Thymus (tissue), 11 donors: ENCODE measurements at regions not wholly inside any gene's neighbourhood (a gene's known extent, or its start where the extent isn't known, plus 50 kb on each side); places are given as distances from the start of the nearest gene placed in this dataset.

ENCODE experiments used
- DNase-seq, 9 donors: peaks; one replicate each; pipeline ENCODE4 v3.0.0-alpha.2; 2013; ENCODE audit warnings: low spot score in 9 of 9, low read depth in 6 of 9, missing footprints in 1 of 9
- H3K27ac ChIP-seq, 2 donors: one replicate each; pipeline ENCODE4 v1.5.1; 2013; ENCODE audit warnings: control low read depth in 1 of 2, low read depth in 1 of 2, low read length in 1 of 2, mild to moderate bottlenecking in 1 of 2, moderate library complexity in 1 of 2
- H3K27me3 ChIP-seq, 2 donors: one replicate each; pipeline ENCODE4 v1.5.1; 2013; ENCODE audit warnings: low read length in 1 of 2; ENCODE audit not compliant: control insufficient read depth in 2 of 2, insufficient read depth in 1 of 2
- H3K36me3 ChIP-seq, 2 donors: one replicate each; pipeline ENCODE4 v1.5.1; 2013; ENCODE audit warnings: low read length in 1 of 2, mild to moderate bottlenecking in 1 of 2, moderate library complexity in 1 of 2; ENCODE audit not compliant: control insufficient read depth in 2 of 2, insufficient read depth in 2 of 2
- H3K4me1 ChIP-seq, 2 donors: one replicate each; pipeline ENCODE4 v1.5.1; 2013; ENCODE audit warnings: low read length in 2 of 2; ENCODE audit not compliant: control insufficient read depth in 2 of 2, insufficient read depth in 2 of 2
- H3K4me3 ChIP-seq, 2 donors: one replicate each; pipeline ENCODE4 v1.5.1; 2013; ENCODE audit warnings: low read length in 2 of 2, control low read depth in 1 of 2, mild to moderate bottlenecking in 1 of 2
- H3K9me3 ChIP-seq, 2 donors: one replicate each; pipeline ENCODE4 v1.5.1; 2013; ENCODE audit warnings: low read length in 1 of 2, mild to moderate bottlenecking in 1 of 2; ENCODE audit not compliant: control insufficient read depth in 2 of 2, insufficient read depth in 1 of 2
- WGBS: extraction: QIAGEN DNeasy Blood & Tissue Kit; methylation state at CpG from one replicate; pipeline ENCODE4 v1.1.7; 2013; 5-methylcytosine and 5-hydroxymethylcytosine counted together
- donor health status: healthy.

- WGBS = 75% methylated on average over 6 of the region's 6 CpGs
- H3K9me3 ChIP-seq = no peaks in the 10 kb centered on the region
These were observed 51.4 kb upstream of the LSM6 start for GRCh38 chr4:146124023-146124680.

GRCh38 chr4:146123231-146123630 is 52.3 kb upstream of the LSM6 start:
- DNase-seq = no peak
- no peaks in the 10 kb centered on the region for H3K4me1 ChIP-seq
- no peaks in the 10 kb centered on the region for H3K36me3 ChIP-seq
- H3K9me3 ChIP-seq = no peaks in the 10 kb centered on the region
- 93% methylated on average over 1 of the region's 1 CpG for WGBS
- no peaks in the 10 kb centered on the region for H3K27me3 ChIP-seq
- H3K4me3 ChIP-seq = no peak overlapping the region
- no peak overlapping the region for H3K27ac ChIP-seq

More at GRCh38 chr4:146124023-146124680, 51.4 kb upstream of the LSM6 start:
- H3K36me3 ChIP-seq = no peaks in the 10 kb centered on the region
- no peaks in the 10 kb centered on the region for H3K4me1 ChIP-seq
- DNase-seq = no peak
- no peaks in the 10 kb centered on the region for H3K27me3 ChIP-seq
- no peak overlapping the region for H3K4me3 ChIP-seq
- H3K27ac ChIP-seq = no peak overlapping the region

GRCh38 chr4:146122398-146122797 is 53.1 kb upstream of the LSM6 start:
- Histone ChIP-seq H3K4me1 (no peaks in the 10 kb centered on the region), H3K36me3 (no peaks in the 10 kb centered on the region), H3K4me3 (no peak overlapping the region), H3K27me3 (no peaks in the 10 kb centered on the region), H3K9me3 (no peaks in the 10 kb centered on the region), H3K27ac (no peak overlapping the region)
- no peak for DNase-seq
- WGBS = 95% methylated on average over 6 of the region's 6 CpGs

GRCh38 chr4:146121757-146122156 is 53.8 kb upstream of the LSM6 start:
- 98% methylated on average over 3 of the region's 3 CpGs for WGBS
- no peaks in the 10 kb centered on the region for H3K9me3 ChIP-seq
- DNase-seq = no peak
- no peaks in the 10 kb centered on the region for H3K4me1 ChIP-seq
- H3K27ac ChIP-seq = no peak overlapping the region
- no peak overlapping the region for H3K4me3 ChIP-seq
- H3K27me3 ChIP-seq = no peaks in the 10 kb centered on the region
- no peaks in the 10 kb centered on the region for H3K36me3 ChIP-seq

GRCh38 chr4:146119845-146120404 is 55.6 kb upstream of the LSM6 start:
- Histone ChIP-seq H3K4me3 (no peak overlapping the region), H3K27ac (no peak overlapping the region), H3K27me3 (no peaks in the 10 kb centered on the region), H3K36me3 (no peaks in the 10 kb centered on the region), H3K4me1 (no peaks in the 10 kb centered on the region), H3K9me3 (no peaks in the 10 kb centered on the region)
- no peak for DNase-seq
- WGBS = 96% methylated on average over 6 of the region's 6 CpGs

GRCh38 chr4:146114066-146114465 is 61.5 kb upstream of the LSM6 start:
- H3K36me3 ChIP-seq = no peaks in the 10 kb centered on the region
- no peak overlapping the region for H3K4me3 ChIP-seq
- no peaks in the 10 kb centered on the region for H3K9me3 ChIP-seq
- no peak for DNase-seq
- H3K4me1 ChIP-seq = no peaks in the 10 kb centered on the region
- no peak overlapping the region for H3K27ac ChIP-seq
- WGBS = 98% methylated on average over 8 of the region's 8 CpGs
- H3K27me3 ChIP-seq = no peaks in the 10 kb centered on the region

- Histone ChIP-seq H3K36me3 (no peaks in the 10 kb centered on the region), H3K27me3 (no peaks in the 10 kb centered on the region), H3K4me3 (no peak overlapping the region), H3K27ac (no peak overlapping the region), H3K9me3 (no peaks in the 10 kb centered on the region), H3K4me1 (no peaks in the 10 kb centered on the region)
- WGBS = 96% methylated on average over 10 of the region's 10 CpGs
- no peak for DNase-seq
These were observed 62.3 kb upstream of the LSM6 start for GRCh38 chr4:146113171-146113570.

GRCh38 chr4:146112389-146112788 is 63.1 kb upstream of the LSM6 start:
- H3K4me3 ChIP-seq = no peak overlapping the region
- H3K36me3 ChIP-seq = no peaks in the 10 kb centered on the region
- no peak for DNase-seq
- no peaks in the 10 kb centered on the region for H3K9me3 ChIP-seq
- no peak overlapping the region for H3K27ac ChIP-seq
- no peaks in the 10 kb centered on the region for H3K27me3 ChIP-seq
- no peaks in the 10 kb centered on the region for H3K4me1 ChIP-seq

GRCh38 chr4:146110871-146111485 is 64.5 kb upstream of the LSM6 start:
- H3K36me3 ChIP-seq = no peaks in the 10 kb centered on the region
- H3K9me3 ChIP-seq = no peaks in the 10 kb centered on the region
- no peak overlapping the region for H3K27ac ChIP-seq
- H3K4me3 ChIP-seq = no peak overlapping the region
- WGBS = 91% methylated on average over 4 of the region's 4 CpGs
- no peak for DNase-seq
- H3K27me3 ChIP-seq = no peaks in the 10 kb centered on the region
- no peaks in the 10 kb centered on the region for H3K4me1 ChIP-seq
